ENCODE measurements at regions not wholly inside any gene's neighbourhood (a gene's known extent, or its start where the extent isn't known, plus 50 kb on each side); places are given as distances from the start of the nearest gene placed in this dataset.
"Not testable (repeated sequence)": the region's sequence is repeated elsewhere in the genome, so short reads cannot be mapped to it uniquely, and the experiment has no call there.

DNA sequence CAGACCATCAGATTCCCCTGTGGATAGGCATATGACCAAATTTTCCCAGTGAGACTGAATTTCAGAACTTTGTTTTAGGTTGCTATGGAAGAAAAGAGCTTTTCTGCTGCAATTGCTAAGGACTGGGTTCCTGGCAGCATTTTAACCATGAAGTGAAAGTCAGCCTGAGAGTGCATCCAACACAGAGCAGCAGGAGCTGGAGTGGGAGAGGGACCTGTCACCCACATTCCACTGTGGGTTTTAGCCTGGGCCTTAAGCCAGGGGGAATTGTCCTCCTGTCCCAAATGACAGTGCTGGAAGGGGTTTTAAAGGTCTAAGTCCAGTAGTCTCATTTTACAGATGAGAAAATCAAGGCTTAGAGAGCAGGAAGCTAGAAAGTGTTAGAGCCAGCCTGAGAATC lies 203.5 kb upstream of the N4BP1 start:
- DNase-seq: no peak

DNA sequence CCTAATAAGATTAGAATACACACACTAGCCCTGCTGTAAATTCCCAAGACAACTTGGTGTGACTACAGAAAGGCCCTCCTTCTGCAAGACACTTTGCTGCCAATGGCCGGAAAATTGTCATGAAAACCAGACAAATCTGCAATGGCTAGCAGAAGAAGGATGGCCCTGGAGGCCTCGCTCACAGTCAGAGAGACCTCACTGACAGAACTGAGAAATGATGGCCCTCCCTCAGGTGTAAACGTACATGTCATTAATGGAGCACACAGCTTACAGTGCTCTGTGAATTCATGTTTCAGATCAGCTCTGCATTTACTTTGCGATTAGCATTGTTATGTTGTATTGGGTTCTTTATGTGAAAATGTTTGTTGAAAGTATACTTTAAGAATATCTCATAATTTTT lies 202.9 kb upstream of the N4BP1 start:
- DNase-seq: no peak

DNA sequence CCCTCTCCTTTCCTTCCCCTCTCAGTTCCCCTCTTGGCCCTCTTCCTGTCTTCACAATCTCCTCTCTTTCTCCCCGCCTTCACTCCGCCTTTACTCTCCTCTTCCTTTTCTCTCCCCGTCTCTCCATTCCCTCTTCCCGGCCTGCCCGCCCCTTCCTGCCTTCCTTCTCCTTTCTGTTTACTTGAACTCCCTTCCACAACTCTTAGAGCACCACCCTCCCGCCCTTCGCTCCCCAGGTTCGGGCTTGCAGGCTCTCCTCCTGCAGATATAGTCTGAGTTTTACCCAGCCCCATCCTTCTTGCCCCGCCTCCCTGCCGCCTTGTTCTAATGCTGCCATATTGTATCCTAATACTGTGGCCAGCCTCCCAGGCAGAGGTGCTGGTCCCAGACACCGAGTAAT lies 201.5 kb upstream of the N4BP1 start:
- DNase-seq: no peak

DNA sequence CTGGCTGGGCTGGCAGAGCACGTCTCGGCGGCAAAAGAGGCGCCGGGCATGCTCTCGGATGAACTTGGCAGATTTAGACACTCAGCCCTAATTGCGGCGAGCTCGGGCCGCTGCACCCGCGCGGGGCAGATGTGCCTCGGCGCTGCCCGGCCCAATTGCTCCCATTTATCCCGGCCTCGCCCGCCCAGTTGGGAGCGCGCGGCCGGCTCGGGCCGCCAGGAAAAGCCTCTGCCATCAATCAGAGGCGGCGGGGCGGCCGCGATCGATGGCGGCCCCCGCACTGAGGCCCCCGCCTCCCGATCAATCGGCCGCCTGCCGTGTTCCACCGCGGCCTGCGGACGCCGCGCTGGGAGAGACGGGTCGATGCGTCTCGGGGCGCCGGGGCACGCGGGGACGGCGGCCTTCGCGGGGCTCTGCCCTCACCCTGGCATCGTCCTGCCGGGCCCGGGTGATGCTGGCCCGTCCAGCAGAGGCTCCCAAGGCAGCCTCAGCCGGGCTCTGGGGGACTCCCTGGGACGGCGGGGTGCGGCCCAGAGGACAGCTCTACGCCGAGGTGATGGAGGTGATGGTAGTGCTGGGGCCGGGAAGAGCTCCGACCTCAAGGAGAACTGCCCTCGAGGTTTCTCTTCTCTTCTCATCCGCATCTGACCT lies 200.9 kb upstream of the N4BP1 start:
- DNase-seq: no peak

DNA sequence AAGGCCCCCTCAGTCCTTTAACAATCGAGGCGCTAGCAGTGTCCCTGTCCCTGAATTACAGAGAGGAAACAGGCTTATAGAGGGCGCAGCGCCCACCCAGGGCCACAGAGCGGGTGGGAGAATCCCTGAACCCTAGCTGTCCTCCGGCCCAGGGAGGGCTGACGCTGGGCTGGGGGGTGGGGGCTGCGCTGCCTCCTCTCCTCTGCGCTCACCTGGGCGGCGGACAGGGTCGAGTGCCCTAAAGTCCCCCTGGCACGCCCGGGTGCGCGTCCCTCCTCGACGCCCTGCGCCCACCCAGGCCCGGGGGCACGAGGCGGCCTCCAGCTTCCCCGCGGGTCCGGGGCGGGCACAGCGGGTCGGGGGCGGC lies 200.4 kb upstream of the N4BP1 start:
- DNase-seq: no peak

DNA sequence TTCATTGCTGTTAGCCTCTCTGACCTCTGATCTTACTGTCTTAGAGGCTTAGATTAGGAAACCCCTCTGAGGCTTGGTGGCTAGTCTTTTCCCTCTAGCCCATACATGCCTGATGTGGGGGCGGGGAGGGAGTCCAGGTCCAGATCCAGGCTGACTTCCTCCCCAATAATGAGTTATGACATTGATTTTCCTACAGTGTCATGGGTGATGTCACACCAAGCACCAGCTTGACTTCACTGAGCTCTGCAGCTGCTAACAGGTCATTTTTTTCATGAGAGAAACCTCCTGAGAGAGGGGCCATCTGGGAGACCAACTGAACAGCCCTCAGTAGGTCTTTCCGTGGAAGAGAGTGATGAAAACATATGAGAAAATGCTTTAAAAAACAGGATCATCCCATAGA lies 180.2 kb upstream of the N4BP1 start:
- no peak for DNase-seq

GRCh38 chr16:48788475-48788874 lies 178.5 kb upstream of the N4BP1 start:
- DNase-seq: no peak

DNA sequence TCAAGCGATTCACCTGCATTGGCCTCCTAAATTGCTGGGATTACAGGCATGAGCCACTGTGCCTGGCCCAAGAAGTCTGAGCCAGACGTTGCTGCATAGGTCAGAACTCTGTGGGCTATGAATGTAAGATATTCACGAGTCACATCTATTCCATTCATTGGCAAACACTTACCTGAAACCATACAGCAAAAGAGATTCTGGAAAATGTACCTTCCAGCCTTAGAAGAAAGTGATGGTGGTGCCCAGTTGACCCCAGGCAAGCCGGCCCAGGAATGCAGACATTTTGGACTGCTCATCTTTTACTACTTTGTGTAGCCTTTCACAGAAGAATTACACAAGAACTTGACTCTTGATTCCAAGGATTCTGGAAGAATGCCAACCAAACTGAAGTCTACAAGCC lies 135.6 kb upstream of the N4BP1 start:
- DNase-seq: no peak

- DNase-seq: no peak
Measured at GRCh38 chr16:48740964-48741363, 131.0 kb upstream of the N4BP1 start.

GRCh38 chr16:48734220-48734619 lies 124.2 kb upstream of the N4BP1 start:
- no peak for DNase-seq

DNA sequence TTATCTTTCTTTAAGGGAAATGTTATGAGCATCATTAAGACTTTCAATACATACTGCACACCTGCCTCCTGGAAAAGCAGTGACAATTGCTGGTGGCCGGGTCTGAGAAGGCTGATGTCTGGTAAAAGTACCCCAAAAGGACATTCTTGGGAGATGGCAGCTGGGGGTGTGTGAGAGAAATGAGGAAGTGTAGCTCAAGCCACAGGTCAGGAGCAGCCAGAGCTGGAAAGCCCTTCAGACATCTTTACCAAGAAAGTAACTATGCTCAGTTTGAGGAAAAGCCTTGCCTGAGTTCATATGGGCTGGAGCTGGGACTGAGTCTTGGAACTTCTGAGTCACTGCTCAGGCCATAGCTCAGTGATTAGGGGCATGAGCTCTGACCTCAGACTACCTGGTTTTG lies 94.7 kb upstream of the N4BP1 start:
- no peak for DNase-seq

DNA sequence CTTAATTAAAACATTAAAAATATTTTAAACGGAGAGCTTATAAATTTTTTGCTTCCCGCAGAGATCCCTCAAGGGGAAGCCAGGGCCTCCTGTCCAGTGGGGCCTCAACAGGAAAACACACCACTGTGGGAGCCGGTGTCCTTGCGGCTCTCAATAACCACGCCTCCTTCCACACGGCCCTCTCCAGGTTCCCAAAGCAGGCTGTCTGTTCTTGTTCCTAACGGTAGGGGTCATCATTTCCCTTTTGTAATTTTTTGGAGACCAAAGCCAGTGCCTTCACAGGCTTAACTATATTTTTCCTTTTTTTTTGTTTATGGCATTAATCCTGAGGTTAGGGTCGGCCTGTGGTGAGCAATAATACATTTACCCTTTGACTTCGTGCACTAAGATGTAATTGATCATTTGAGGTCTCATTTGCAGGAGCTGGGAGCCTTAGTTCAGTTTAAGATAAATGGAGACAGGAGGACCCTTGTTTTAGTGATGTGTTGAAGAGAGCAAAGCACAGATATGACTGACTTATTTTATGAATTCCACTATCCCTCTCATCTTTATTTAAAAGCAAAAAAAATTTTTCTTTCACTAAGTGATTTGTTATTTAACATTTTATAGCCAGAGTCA lies 77.5 kb upstream of the N4BP1 start:
- DNase-seq: peak; percentile 8

DNA sequence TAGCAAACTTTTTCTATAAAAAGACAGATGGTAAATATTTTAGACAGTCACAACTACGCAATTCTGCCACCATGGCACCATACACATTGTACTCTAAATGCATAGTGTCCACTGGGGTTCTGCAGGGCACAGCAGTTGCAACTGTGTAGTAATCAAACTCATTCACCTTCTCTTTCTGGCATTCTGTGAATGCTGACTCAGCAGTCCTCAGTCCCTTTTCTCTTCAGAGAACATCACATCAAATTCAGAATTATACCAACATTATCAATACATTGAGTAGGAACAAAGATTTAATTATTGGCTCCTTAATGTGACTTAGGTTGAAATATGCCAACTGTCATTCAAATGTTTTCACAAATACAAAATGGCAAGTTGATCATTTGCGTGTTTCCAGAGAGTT lies 74.2 kb upstream of the N4BP1 start:
- no peak for DNase-seq

DNA sequence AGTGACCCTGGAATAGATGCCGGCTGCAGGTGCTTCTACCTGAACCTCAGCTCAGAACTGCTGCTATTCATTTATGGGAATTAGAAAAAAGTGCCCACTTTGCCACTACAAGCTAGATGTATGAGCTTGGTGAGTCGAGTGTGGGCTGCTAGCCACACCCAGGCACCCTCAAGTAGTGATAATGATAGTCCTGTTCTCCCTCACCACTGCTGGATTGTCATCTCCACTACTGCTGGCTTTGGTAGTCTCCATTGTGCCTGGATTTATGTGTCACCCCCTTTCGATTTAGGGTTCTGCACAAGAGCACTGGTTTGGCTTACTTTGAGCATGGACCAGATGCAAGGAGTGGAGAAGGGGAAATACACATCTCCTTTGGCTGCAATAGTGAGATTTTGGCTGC lies 73.0 kb upstream of the N4BP1 start:
- DNase-seq: no peak

GRCh38 chr16:48681520-48681919 lies 71.5 kb upstream of the N4BP1 start:
- no peak for DNase-seq

DNA sequence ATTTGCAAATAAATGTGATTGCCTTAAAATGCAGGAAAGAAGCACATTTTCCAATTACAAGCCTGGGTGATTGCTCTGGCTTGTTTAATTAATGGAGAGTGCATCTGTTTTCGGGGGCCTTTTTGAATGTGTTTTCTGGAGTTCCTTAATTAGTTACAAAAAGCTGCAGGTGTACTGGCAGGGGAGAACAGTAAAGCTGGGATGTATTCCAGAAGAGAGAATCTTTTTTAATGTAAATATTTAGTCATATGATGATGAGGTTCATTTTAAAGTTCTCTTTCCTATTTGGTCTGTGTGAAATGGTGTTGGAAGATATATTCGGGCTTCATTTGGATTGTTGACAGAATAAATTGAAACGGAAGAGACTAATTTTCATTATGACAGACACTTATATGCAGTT lies 70.9 kb upstream of the N4BP1 start:
- DNase-seq: no peak

- DNase-seq: no peak
Measured at GRCh38 chr16:48676836-48677235, 66.9 kb upstream of the N4BP1 start.

- not testable (repeated sequence) for DNase-seq
Measured at GRCh38 chr16:48668184-48668583, 58.2 kb upstream of the N4BP1 start.

GRCh38 chr16:48659940-48660339 lies 50.0 kb upstream of the N4BP1 start:
- DNase-seq: no peak
